NK-92 (cell line): ENCODE measurements at regions not wholly inside any gene's neighbourhood (a gene's known extent, or its start where the extent isn't known, plus 50 kb on each side); places are given as distances from the start of the nearest gene placed in this dataset.

Experiments
- DNase-seq: peaks from one replicate; lab custom pipeline; 2025; ENCODE audit not compliant: unreplicated experiment; lab: John Stamatoyannopoulos, UW

GRCh38 chr2:177147093-177147694, 65.4 kb upstream of the HNRNPA3 start:
- DNase-seq: no peak

- DNase-seq: no peak
Observed at GRCh38 chr2:177147834-177148445, 64.7 kb upstream of the HNRNPA3 start.

DNA sequence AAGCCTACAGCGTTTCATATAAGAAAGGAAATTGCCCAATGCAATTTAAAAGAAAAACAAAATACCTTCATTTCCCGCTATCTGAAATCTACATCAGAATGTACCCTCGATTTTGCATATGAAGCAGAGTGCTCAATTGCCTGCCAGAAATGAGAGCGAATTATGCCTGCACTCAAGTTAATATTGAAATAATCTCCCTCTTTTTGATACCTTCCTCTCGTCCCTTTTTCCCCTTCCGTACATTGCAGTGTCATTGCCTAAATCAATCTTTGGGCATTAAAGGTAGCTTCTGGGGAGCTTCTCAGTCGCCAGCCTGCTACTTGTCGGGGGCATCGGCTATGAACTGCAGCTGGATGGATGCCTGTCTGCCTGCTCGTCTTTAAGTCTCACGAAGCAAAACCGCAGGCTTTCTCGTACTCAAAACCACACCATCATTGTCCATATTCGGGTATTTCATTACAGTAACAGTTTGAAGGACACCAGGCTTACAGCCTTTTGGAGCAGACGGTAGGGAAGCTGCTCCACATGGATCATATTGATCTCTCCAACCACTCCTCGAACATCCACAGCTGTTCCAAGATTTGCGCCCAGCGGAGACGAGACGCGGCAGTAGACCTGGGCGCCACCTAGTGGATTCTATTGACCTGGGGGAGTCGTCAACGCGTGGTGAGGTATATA, 64.0 kb upstream of the HNRNPA3 start:
- peak; percentile 10 for DNase-seq

GRCh38 chr2:177149155-177149503, 63.5 kb upstream of the HNRNPA3 start:
- no peak for DNase-seq

DNA sequence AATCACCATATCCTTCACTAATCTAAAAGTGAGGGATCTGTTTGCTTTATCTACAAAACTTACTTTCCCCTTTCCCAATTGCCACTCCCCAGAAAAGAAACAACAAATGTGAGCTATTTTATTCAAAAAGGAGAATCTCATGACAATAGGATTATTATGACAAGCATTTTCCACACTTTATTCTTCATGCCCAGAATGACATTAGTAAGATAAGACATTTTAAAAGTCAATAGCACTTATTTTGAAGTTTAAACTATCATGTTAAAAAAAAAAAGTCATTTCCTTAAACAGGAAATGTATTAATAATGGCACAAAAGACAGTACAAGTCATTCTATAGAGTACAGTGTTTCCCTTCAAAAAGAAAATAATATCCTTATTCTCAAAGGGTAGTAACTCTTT, 58.8 kb upstream of the HNRNPA3 start:
- DNase-seq: no peak

DNA sequence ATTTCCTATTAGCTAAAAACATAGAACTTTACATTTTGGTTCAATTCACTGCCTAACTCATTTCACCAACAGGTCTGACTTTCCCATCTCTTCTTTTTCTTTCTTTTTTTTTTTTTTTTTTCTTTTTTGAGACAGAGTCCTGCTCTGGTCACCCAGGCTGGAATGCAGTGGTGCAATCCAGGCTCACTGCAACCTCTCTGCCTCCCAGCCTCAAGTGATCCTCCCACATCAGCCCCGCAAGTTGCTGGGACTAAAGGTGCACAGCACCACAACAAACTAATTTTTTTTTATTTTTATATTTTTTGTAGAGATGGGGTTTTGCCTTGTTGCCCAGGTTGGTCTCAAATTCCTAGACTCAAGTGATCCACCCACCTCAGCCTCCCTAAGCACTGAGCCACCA, 57.8 kb upstream of the HNRNPA3 start:
- DNase-seq: no peak

DNA sequence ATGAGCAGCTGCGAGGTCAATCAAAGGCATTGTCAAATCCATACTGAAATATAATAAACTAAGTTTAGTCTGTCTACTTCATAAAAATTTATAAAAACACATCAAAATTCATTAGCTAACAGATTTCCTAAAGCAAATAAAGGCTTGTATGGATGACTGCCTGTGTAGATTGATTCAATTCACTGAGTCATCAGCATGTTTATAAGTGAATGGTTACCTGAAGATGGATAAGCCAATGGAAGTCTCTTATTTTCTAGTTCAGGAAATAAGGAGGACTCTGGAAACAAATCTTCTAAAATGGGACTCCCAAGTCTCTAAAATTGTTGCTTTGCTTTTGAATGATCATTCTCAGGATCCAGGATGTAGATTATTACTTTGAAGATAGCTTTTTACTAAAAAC, 57.0 kb upstream of the HNRNPA3 start:
- DNase-seq: no peak

GRCh38 chr2:177161741-177162460, 50.7 kb upstream of the HNRNPA3 start:
- no peak for DNase-seq
